Stimulated activated memory B cell treated with anti-CD40 and anti-IgM and Interleukin-4, amounts not matched to agents 10 μg/mL and 1 μg/mL and 100 μg/mL, for 72 hours (primary cell): ENCODE measurements at regions not wholly inside any gene's neighbourhood (a gene's known extent, or its start where the extent isn't known, plus 50 kb on each side); places are given as distances from the start of the nearest gene placed in this dataset.

Source experiments
- ATAC-seq: fragments of 150-1000 bp; cut with Tn5 transposase; 2 replicates; pipeline ENCODE4 v1.10.0; 2021
- H3K27ac Mint-ChIP-seq: one replicate; pipeline ENCODE4 v1.8.0; 2022; ENCODE audit warnings: mild to moderate bottlenecking, mixed read lengths
- H3K27me3 Mint-ChIP-seq: one replicate; pipeline ENCODE4 v1.8.0; 2022; ENCODE audit warnings: mixed read lengths
- H3K36me3 Mint-ChIP-seq: one replicate; pipeline ENCODE4 v1.8.0; 2022; ENCODE audit warnings: mixed read lengths
- H3K4me1 Mint-ChIP-seq: one replicate; pipeline ENCODE4 v1.8.0; 2022; ENCODE audit warnings: mixed read lengths
- H3K4me3 Mint-ChIP-seq: one replicate; pipeline ENCODE4 v1.8.0; 2022; ENCODE audit warnings: mild to moderate bottlenecking, moderate library complexity, mixed read lengths
- H3K9me3 Mint-ChIP-seq: one replicate; pipeline ENCODE4 v1.8.0; 2022; ENCODE audit warnings: mixed read lengths

DNA sequence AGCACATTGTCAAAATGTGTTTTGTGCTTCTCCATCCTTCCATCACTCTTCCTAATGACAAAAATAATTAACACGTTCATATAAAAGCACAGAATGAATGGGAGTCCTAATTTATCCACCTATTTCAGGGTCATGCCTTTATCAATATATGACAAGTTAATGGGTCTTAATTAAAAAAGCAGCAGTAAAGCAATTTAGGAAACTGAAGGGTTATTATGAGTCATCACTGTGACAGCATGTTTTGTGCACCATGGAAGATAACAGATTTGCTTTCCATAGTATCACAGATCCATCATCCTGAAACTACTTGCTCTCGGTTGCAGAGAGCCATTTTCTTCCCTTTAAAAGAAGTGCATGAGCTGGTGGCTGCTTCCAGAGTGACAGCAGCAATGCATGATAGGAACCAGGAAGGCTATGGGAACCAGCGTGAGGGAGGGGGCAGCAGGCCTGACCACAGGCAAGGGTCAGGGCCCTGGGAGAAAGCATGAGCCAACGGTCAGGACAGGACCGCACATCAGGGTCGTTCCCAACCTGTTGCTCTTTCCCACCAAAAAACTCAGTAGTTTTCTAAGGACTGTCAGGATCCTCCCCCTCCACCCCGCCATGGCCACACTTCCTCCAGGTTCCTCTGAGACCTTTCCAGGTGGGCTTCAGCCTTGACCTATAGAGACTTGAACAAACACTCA is 784.1 kb downstream of the UQCRFS1 start:
- peaks cover 21% of the 10 kb centered on the region for H3K9me3 Mint-ChIP-seq
- no peak overlapping the region for H3K27ac Mint-ChIP-seq
- H3K4me3 Mint-ChIP-seq: no peak overlapping the region
- ATAC-seq: no peak
- no peaks in the 10 kb centered on the region for H3K36me3 Mint-ChIP-seq
- H3K4me1 Mint-ChIP-seq: no peaks in the 10 kb centered on the region
- H3K27me3 Mint-ChIP-seq: no peaks in the 10 kb centered on the region

DNA sequence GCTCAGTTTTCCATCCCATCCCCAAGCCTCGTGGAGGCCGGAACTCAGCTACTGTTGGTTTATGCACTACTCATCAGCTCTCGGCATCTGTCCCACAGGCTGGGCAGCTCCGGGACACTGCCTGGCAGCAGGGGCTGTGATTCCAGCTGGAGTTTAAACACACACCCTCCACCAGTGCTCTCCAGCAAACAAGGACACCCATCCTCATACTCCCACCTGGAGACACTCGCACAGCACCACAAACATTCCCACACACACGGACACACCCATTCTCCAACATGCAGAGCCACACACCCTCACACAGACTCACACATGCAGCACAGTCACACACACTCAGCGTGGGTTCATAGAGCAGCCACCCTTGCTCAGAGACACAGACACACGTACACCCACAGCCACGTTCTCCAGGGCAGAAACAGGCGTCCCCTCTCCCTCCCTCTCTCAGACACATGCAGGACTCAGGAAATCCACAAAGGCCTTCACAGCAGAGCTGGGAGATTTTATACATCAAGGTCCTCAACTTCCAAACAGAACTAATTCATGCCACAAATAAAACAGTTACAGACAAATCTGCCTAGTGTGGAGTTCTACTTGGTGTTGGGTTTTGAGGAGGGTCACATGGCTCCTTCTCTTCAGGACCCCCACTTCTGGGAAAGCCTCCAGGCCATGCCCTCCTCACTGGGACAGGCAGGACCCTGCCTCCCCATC is 785.4 kb downstream of the UQCRFS1 start:
- no peak for ATAC-seq
- H3K36me3 Mint-ChIP-seq: no peaks in the 10 kb centered on the region
- H3K27ac Mint-ChIP-seq: no peak overlapping the region
- H3K9me3 Mint-ChIP-seq: peaks cover 11% of the 10 kb centered on the region
- H3K27me3 Mint-ChIP-seq: no peaks in the 10 kb centered on the region
- no peak overlapping the region for H3K4me3 Mint-ChIP-seq
- H3K4me1 Mint-ChIP-seq: no peaks in the 10 kb centered on the region

DNA sequence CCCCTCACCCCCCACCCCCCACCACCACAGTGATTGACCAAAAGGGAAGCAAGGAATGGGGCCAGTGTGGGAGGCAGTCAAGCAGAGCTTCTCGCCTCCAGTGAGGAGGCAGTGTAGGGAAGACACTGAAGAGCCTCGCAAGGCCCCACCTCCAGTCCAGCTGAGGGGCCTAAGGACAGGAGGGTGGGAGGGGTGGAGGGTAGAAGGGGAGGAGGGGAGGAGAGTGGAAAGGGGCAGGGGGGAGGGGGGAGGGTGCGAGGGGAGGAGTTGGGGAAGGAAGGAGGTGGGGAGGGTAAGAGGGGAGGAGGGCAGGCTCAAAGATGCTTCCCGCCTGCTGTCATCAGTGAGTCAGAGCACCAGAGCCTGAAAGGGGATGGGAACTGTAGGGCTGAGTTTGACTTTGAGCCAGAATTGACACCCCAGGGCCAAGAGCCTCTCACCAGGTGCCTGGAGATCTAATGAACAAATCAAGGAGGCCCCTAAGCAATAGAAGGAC is 786.2 kb downstream of the UQCRFS1 start:
- H3K4me1 Mint-ChIP-seq: no peaks in the 10 kb centered on the region
- no peak for ATAC-seq
- no peaks in the 10 kb centered on the region for H3K36me3 Mint-ChIP-seq
- H3K27me3 Mint-ChIP-seq: no peaks in the 10 kb centered on the region
- no peak overlapping the region for H3K27ac Mint-ChIP-seq
- no peak overlapping the region for H3K4me3 Mint-ChIP-seq
- peaks cover 4% of the 10 kb centered on the region for H3K9me3 Mint-ChIP-seq

DNA sequence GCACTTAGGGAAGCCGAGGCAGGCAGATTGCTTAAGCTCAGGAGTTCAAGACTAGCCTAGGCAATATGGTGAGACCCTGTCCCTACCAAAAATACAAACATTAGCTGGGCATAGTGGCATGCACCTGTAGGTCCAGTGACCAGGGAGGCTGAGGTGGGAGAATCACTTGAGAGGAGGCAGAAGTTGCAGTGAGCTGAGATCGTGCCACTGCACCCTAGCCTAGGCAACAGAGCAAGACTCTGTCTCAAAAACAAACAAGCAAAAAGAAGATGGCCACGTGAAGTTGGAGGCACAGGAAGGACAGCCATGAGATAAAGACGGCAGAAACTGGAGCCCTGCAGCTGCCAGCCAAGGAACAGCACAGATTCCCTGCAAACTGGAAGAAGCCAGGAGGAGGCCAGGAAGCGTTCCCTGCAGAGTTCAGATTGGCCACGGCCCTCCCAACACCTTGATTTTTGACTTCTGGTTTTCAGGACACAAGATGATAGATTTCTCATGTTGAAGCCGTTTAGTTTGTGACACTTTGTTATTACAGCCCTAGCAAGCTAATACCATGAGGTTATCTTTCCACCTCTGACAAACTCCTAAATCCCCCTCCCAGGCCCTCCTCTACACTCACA is 786.7 kb downstream of the UQCRFS1 start:
- H3K9me3 Mint-ChIP-seq: peaks cover 4% of the 10 kb centered on the region
- H3K4me3 Mint-ChIP-seq: no peak overlapping the region
- H3K4me1 Mint-ChIP-seq: no peaks in the 10 kb centered on the region
- H3K27me3 Mint-ChIP-seq: no peaks in the 10 kb centered on the region
- H3K36me3 Mint-ChIP-seq: no peaks in the 10 kb centered on the region
- ATAC-seq: no peak
- no peak overlapping the region for H3K27ac Mint-ChIP-seq

DNA sequence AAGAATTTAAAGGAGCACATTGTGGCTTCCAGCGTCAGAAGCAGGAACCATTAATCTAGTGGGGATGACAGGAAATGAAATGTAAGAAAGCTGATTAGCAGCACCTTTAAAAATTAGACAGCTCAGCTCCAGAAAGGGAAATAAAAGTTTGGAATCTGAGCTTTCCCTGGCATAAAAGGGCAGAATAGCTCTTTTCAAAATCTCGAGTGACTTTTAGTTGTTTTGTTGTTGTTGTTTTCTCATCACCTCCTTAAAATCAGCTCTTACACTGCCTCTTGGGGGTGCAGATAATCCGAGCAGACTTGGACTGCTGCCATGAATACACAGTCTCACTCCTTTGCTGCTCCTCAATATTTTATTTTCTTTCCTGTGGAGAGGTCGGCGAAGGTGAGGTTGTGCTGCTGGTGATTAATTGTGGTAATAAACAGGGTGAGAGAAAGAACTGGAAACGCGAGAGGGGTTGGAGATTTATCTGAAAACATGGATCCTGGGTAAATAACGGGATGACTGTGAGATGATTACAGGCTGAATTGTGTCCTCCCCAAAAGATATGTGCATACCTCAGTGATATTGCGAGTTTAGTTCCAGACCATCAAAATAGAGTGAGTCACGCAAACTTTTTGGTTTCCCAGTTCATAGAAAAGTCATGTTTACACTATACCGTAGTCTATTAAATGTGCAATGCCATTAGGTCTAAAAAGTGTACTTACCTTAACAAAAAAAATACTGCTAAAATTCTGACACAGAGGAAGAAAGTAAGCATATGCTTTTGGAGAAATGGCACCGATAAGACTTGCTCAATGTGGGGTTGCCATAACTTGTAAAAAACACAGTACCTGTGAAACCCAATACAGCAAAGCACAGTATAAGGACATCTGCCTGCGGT is 787.7 kb downstream of the UQCRFS1 start:
- ATAC-seq: no peak
- Mint-ChIP-seq H3K4me1 (no peaks in the 10 kb centered on the region), H3K27me3 (no peaks in the 10 kb centered on the region), H3K4me3 (no peak overlapping the region), H3K9me3 (peaks cover 4% of the 10 kb centered on the region), H3K36me3 (no peaks in the 10 kb centered on the region), H3K27ac (no peak overlapping the region)

DNA sequence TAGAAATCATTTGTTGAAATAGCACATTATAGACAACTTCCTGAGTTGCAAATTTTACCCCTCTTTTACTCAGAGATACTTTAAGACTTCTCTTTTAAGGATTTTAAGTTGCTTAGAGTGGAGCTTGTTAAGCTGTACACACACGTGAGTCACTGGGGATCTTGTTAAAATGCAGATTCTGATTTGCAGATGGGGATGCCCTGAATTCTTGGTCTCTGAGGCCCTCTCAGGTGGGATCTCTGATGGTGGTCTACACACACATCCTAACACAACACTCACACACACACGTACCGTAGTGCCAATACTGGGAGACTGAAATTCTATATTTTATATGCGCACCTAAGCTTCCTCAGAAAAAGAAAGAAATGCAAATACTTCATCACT is 788.3 kb downstream of the UQCRFS1 start:
- no peak for ATAC-seq
- no peak overlapping the region for H3K4me3 Mint-ChIP-seq

DNA sequence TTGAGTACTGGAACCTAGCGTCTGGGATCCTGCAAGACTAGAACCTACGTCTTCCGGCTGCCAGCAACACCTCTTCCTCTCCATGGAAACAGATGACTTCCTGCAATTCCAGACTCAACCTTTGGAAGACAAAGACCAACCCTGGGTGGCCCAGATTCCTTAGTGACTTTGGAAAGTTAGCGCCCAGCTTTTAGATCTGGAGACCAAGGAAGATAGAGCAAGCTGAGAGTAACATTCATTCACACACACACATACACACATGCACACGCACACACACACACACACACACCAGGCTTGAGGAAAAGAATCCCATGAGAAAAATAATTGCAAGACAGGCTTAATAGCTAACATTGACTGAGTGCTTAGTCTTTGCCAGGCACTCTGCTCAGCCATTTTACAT is 788.9 kb downstream of the UQCRFS1 start:
- H3K9me3 Mint-ChIP-seq: peaks cover 4% of the 10 kb centered on the region
- H3K4me3 Mint-ChIP-seq: no peak overlapping the region
- no peak overlapping the region for H3K27ac Mint-ChIP-seq
- no peaks in the 10 kb centered on the region for H3K27me3 Mint-ChIP-seq
- H3K36me3 Mint-ChIP-seq: no peaks in the 10 kb centered on the region
- ATAC-seq: no peak
- no peaks in the 10 kb centered on the region for H3K4me1 Mint-ChIP-seq

More for the DNA sequence above, 788.3 kb downstream of the UQCRFS1 start:
- no peak overlapping the region for H3K27ac Mint-ChIP-seq
- no peaks in the 10 kb centered on the region for H3K27me3 Mint-ChIP-seq
- H3K9me3 Mint-ChIP-seq: peaks cover 4% of the 10 kb centered on the region
- H3K4me1 Mint-ChIP-seq: no peaks in the 10 kb centered on the region
- no peaks in the 10 kb centered on the region for H3K36me3 Mint-ChIP-seq

DNA sequence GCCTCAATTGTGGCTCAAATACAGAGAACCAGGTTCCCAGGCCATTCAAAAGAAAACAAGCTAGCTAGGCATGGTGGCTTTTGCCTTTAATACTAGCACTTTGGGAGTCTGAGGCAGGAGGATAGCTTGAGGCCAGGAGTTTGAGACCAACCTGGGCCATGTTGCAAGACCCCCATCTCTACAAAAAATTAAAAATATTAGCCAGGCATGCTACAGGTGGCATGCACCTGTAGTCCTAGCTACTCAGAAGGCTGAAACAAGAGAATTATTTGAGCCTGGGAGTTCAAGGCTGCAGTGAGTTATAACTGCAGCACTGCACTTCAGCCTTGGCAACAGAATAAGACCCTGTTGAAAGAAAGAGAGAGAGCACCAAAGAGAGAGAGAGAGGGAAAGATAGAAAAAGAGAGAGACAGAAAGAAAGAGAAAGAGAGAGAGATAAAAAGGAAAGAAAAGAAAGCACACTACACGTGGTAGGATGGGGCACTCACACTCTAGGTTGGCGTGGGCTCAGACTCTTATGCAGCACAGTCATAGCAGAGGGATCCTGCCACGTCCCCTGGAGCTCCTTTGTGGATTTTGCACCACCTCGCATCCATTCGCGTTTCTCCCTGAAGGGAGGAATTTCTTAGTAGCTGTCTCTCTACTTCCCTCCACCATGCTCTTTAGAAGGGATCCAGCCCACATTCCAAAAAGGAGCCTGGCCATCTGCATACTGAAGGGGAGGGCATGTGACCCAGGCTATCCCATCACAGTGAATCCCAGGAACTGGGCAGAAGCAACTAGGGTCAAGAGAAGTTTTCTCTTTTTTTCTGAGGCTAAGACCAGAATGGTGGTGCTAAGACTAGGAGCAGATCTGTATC is 789.9 kb downstream of the UQCRFS1 start:
- Mint-ChIP-seq H3K27me3 (no peaks in the 10 kb centered on the region), H3K36me3 (no peaks in the 10 kb centered on the region), H3K4me1 (no peaks in the 10 kb centered on the region), H3K9me3 (peaks cover 7% of the 10 kb centered on the region), H3K4me3 (no peak overlapping the region), H3K27ac (no peak overlapping the region)
- ATAC-seq: no peak

DNA sequence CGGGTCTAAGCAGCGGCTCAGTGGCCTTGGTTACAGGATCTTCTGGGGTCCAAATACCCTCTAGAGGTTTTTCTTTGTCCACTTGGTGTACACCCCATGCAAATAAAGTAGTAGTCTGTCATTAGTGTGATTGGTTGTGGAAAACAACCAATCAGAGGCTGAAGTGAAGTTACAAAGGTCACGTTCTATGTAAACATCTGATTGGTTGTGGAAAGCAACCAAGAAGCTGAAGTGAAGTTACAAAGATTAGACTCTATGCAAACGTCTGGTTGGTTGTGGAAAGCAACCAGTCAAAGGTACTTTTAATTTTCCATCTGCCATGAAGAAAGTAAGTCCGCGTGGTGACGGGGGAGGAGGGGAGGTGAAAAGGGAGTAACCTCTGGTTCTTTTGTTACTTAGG is 790.9 kb downstream of the UQCRFS1 start:
- Mint-ChIP-seq H3K36me3 (no peaks in the 10 kb centered on the region), H3K27ac (no peak overlapping the region), H3K9me3 (peaks cover 5% of the 10 kb centered on the region), H3K4me1 (no peaks in the 10 kb centered on the region), H3K27me3 (no peaks in the 10 kb centered on the region), H3K4me3 (no peak overlapping the region)
- ATAC-seq: no peak

DNA sequence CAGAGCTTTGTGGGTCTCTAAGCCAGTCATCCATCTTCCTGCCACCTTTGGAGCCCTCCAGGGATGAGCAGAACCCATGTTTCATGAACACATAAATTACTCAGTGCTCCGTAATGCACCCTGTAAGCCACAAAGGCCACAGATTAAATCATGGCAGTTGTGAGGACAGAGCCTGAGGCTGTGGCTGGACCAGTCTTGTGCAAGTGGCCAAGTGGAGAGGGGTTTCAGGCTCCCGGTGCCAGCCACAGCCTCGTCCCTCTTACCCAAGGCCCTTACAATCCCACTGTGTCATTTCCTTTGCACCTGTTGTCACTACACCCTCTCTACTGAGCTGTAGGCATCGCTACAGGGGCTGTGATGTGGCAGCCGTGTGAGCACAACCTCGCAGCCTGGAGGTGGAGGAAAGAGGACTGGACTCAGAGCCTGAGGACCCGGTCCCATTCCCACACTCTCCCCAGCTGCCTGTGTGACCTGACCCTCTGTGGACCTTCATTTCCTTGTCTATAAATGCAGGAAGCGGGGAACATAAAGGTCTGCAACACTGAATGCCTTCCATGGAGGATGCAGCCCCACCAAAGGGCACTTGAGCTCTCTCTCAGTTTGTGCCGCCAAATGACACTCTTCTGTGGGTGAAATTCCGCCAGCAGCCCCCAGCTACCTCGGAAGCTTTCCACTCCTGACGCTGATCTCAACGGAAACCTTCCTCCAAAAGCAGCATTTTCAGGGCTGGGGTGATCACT is 792.0 kb downstream of the UQCRFS1 start:
- H3K27me3 Mint-ChIP-seq: no peaks in the 10 kb centered on the region
- peaks cover 3% of the 10 kb centered on the region for H3K9me3 Mint-ChIP-seq
- H3K36me3 Mint-ChIP-seq: no peaks in the 10 kb centered on the region
- ATAC-seq: no peak
- H3K4me3 Mint-ChIP-seq: no peak overlapping the region
- H3K4me1 Mint-ChIP-seq: no peaks in the 10 kb centered on the region
- H3K27ac Mint-ChIP-seq: no peak overlapping the region

DNA sequence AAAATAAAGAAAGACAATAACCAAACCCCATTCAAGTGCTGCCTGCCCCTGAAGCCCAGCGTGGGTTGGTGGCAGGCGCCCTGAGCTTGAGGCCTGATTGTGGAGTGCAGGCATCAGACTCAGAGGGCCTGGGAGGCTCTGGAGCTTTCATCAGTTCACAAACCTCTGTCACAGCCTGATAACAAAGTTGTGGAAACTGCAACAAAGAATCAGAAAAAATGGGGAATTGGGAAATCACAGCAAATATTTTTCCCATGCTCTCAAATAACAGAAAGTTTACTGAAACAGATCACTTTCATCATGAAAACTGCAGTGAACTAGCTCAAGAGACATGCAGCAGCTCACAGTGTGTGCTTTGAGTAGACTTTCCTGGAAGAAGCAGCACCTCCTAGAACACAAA is 793.6 kb downstream of the UQCRFS1 start:
- no peaks in the 10 kb centered on the region for H3K4me1 Mint-ChIP-seq
- H3K27me3 Mint-ChIP-seq: no peaks in the 10 kb centered on the region
- peaks cover 6% of the 10 kb centered on the region for H3K9me3 Mint-ChIP-seq
- no peak for ATAC-seq
- no peak overlapping the region for H3K27ac Mint-ChIP-seq
- H3K36me3 Mint-ChIP-seq: no peaks in the 10 kb centered on the region
- no peak overlapping the region for H3K4me3 Mint-ChIP-seq

DNA sequence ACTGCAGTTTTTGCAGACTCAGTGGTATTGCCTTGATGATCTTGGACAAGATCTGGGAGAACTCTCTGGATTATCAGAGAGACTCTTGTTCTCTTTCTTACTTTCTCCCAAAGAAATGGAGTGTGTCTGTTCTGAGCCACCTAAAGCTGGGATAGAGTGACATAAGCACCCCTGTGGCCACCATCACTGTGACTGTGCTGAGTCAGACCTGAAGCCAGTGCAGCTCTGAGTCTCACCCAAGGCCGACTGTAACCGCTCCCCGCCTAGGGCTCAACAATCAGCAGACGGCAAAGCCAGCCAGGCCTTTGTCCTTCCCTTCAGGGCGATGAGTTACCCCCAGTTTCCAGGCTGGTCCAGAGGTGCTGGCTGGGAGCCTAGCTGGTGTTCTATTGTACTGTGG is 795.6 kb downstream of the UQCRFS1 start:
- Mint-ChIP-seq H3K27ac (no peak overlapping the region), H3K9me3 (peaks cover 7% of the 10 kb centered on the region), H3K4me3 (no peak overlapping the region), H3K4me1 (no peaks in the 10 kb centered on the region), H3K36me3 (no peaks in the 10 kb centered on the region), H3K27me3 (no peaks in the 10 kb centered on the region)
- no peak for ATAC-seq

DNA sequence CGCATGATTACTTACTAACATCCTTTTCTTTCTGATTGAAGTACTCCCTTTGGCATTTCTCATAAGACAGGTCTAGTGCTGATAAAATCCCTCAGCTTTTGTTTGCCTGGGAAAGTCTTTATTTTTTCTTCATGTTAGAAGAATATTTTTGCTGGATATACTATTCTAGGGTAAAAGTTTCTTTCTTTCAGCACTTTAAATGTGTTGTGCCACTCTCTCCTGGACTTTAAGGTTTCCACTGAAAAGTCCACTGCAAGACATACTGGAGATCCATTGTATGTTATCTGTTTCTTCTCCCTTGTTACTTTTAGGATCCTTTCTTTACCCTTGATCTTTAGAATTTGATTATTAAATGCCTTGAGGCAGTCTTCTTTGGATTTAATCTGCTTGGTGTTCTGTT is 796.7 kb downstream of the UQCRFS1 start:
- peaks cover 10% of the 10 kb centered on the region for H3K9me3 Mint-ChIP-seq
- no peaks in the 10 kb centered on the region for H3K27me3 Mint-ChIP-seq
- H3K36me3 Mint-ChIP-seq: no peaks in the 10 kb centered on the region
- no peak for ATAC-seq
- no peak overlapping the region for H3K27ac Mint-ChIP-seq
- H3K4me3 Mint-ChIP-seq: no peak overlapping the region
- no peaks in the 10 kb centered on the region for H3K4me1 Mint-ChIP-seq

DNA sequence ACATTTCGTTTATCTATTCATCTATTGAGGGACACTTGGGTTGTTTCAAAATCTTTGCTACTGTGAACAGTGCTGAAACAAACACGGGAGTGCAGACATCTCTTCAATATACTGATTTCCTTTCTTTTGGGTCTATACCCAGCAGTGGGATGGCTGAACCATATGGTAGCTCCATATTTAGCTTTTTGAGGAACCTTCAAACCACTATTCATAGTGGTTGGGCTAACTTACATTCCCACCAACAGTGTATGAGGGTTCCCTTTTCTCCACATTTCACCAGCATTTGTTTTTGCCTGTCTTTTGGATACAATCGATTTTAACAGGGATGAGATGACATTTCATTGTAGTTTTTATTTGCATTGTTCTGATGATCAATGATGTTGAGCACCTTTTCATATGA is 798.2 kb downstream of the UQCRFS1 start:
- Mint-ChIP-seq H3K9me3 (peaks cover 10% of the 10 kb centered on the region), H3K4me1 (no peaks in the 10 kb centered on the region), H3K36me3 (no peaks in the 10 kb centered on the region), H3K27me3 (no peaks in the 10 kb centered on the region), H3K27ac (no peak overlapping the region), H3K4me3 (no peak overlapping the region)
- ATAC-seq: no peak
